ENCODE measurements at regions not wholly inside any gene's neighbourhood (a gene's known extent, or its start where the extent isn't known, plus 50 kb on each side); places are given as distances from the start of the nearest gene placed in this dataset.

DNA sequence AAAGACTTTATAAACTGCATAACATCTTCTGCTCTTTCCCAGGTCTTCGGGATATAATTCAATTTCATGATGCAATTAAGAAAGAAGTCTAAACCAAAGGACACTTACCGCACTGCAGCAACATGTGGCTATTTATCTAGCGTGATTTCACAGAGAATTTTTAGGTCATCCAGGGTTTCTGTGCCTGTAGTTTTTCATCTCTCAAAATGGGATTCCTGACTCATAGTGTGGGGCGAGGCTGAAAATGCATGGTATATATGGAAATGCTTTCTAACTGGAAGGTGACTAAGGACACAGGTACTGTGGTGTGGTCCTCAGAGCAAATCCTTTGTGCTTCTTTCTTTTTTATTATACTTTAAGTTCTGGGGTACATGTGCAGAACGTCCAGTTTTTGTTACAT is 557.7 kb upstream of the KLF4 start:
- peaks cover 15% of the 10 kb centered on the region for H3K9me3 Mint-ChIP-seq
- no peak for DNase-seq
- TF ChIP-seq, protein P1, sequence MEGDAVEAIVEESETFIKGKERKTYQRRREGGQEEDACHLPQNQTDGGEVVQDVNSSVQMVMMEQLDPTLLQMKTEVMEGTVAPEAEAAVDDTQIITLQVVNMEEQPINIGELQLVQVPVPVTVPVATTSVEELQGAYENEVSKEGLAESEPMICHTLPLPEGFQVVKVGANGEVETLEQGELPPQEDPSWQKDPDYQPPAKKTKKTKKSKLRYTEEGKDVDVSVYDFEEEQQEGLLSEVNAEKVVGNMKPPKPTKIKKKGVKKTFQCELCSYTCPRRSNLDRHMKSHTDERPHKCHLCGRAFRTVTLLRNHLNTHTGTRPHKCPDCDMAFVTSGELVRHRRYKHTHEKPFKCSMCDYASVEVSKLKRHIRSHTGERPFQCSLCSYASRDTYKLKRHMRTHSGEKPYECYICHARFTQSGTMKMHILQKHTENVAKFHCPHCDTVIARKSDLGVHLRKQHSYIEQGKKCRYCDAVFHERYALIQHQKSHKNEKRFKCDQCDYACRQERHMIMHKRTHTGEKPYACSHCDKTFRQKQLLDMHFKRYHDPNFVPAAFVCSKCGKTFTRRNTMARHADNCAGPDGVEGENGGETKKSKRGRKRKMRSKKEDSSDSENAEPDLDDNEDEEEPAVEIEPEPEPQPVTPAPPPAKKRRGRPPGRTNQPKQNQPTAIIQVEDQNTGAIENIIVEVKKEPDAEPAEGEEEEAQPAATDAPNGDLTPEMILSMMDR (IDR thresholded peaks at IDR 0.05) = no peak
- H3K27me3 Mint-ChIP-seq (ENCODE audit: low read depth, poor library complexity) = peaks cover 3% of the 10 kb centered on the region
- peaks cover 22% of the 10 kb centered on the region for H3K4me1 Mint-ChIP-seq
- peaks cover 4% of the 10 kb centered on the region for H3K36me3 Mint-ChIP-seq (ENCODE audit: low read depth)
- H3K4me3 Mint-ChIP-seq = no peak overlapping the region
- no peak overlapping the region for H3K27ac Mint-ChIP-seq

DNA sequence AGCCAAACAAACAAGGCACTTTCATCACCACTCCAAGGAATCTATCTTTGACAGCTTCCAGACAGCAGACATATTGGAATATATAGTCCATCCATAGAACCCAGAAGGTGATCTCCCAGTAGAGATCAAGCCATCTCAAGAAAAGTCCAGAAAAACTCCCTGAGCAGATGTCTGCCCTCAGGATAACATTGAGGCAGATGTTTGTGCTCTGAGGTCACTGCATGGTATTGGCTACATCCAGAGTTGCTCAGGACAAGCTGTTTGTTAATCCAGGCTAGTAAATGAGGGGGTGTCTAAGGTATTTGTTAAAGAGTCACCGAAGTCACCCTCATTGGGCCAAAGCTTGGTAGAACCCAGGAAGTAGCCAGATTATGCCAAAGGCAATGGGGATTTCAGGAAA is 556.3 kb upstream of the KLF4 start:
- Mint-ChIP-seq H3K27ac (no peak overlapping the region), H3K4me3 (no peak overlapping the region), H3K9me3 (peaks cover 15% of the 10 kb centered on the region), H3K4me1 (peaks cover 10% of the 10 kb centered on the region), H3K27me3 (ENCODE audit: low read depth, poor library complexity) (no peaks in the 10 kb centered on the region), H3K36me3 (ENCODE audit: low read depth) (peaks cover 4% of the 10 kb centered on the region)
- TF ChIP-seq, protein P1 (IDR thresholded peaks at IDR 0.05) = no peak
- no peak for DNase-seq

DNA sequence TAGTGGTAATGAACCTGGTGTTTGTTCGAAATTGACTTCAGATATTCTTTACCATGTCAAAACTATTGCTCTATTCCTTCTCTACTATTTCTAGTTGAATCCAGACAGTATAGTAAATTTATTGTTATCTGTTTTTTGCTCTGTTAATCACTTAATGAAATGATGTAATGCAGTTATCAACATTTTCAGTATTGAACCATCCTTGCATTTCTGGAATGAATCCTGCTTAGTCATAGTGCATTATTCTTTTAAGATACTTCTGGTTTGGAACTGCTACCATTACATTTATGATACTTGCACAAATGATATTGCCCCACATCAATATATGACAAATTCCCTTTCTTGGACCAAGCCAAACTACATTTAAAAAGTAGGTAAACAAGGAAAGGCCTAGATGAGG is 554.0 kb upstream of the KLF4 start:
- Mint-ChIP-seq H3K4me3 (no peak overlapping the region), H3K9me3 (peaks cover 15% of the 10 kb centered on the region), H3K4me1 (no peaks in the 10 kb centered on the region), H3K36me3 (ENCODE audit: low read depth) (peaks cover 4% of the 10 kb centered on the region), H3K27ac (no peak overlapping the region), H3K27me3 (ENCODE audit: low read depth, poor library complexity) (no peaks in the 10 kb centered on the region)
- TF ChIP-seq, protein P1 (IDR thresholded peaks at IDR 0.05) = no peak
- no peak for DNase-seq

DNA sequence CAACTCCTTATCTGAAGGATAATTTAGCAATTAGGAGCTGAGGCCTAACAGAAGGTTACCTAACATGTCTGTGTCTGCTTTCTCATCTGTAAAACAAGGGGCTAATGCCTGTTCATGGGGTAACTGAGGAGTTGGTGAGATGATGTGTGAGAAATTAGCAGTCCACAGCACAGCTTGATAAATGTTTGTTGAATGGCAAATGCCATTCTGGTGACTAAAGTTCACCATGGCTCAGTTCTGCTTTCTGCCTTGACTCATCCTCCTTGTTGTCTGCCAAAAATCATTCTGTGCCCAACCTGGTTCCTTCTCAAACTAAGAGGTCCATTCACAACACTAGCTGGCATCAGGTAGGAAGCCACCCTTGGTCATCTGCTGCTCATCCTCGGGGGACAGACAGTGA is 552.0 kb upstream of the KLF4 start:
- peaks cover 3% of the 10 kb centered on the region for H3K27me3 Mint-ChIP-seq (ENCODE audit: low read depth, poor library complexity)
- TF ChIP-seq, protein P1 (IDR thresholded peaks at IDR 0.05) = no peak
- H3K4me1 Mint-ChIP-seq = no peaks in the 10 kb centered on the region
- peaks cover 15% of the 10 kb centered on the region for H3K9me3 Mint-ChIP-seq
- peaks cover 4% of the 10 kb centered on the region for H3K36me3 Mint-ChIP-seq (ENCODE audit: low read depth)
- H3K27ac Mint-ChIP-seq = peak overlapping the region; percentile 15
- no peak for DNase-seq
- H3K4me3 Mint-ChIP-seq = no peak overlapping the region

DNA sequence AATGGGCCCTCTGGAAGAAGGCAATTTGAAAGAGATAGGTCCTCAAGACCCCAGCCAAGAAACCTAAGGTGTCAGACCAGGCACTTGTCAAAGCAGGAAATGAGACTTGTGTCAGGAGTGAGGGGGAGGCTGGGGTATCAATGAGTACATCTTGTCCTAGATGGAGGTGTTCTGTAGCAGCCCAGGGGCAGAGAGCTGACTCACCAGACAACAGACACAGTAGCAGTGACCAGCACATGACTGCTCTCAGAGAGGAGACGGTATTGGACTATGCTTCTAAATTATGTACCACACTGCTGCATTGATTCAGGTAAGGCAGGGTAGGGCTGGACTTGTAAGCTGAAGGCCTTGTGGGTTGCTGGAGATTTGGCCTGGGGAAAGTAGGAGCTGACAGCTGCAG is 551.2 kb upstream of the KLF4 start:
- peaks cover 4% of the 10 kb centered on the region for H3K36me3 Mint-ChIP-seq (ENCODE audit: low read depth)
- no peak for DNase-seq
- H3K9me3 Mint-ChIP-seq = peaks cover 15% of the 10 kb centered on the region
- H3K27me3 Mint-ChIP-seq (ENCODE audit: low read depth, poor library complexity) = peaks cover 5% of the 10 kb centered on the region
- no peak overlapping the region for H3K27ac Mint-ChIP-seq
- H3K4me1 Mint-ChIP-seq = no peaks in the 10 kb centered on the region
- H3K4me3 Mint-ChIP-seq = no peak overlapping the region
- TF ChIP-seq, protein P1 (IDR thresholded peaks at IDR 0.05) = no peak

DNA sequence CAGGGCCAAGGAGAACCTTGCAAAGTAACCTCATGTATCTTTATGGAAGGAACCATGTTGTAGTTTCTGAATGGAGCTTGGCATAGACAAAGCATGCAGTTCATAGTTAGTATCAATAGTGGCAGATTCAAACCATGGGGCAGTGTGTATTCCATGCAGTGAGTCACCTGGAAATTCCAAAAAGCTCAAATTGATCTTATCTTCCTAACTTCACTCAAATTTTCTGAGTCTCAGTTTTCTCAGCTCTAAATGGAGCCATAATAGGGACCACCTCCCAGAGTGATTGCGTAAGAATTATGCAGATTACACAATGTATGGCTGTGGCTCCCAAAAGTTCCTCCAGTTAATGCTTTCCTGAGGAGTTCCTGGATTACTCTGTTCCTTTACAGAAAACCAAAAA is 549.9 kb upstream of the KLF4 start:
- H3K4me3 Mint-ChIP-seq = no peak overlapping the region
- H3K27ac Mint-ChIP-seq = no peak overlapping the region
- H3K36me3 Mint-ChIP-seq (ENCODE audit: low read depth) = peaks cover 4% of the 10 kb centered on the region
- peaks cover 15% of the 10 kb centered on the region for H3K9me3 Mint-ChIP-seq
- peaks cover 3% of the 10 kb centered on the region for H3K4me1 Mint-ChIP-seq
- H3K27me3 Mint-ChIP-seq (ENCODE audit: low read depth, poor library complexity) = peaks cover 9% of the 10 kb centered on the region
- TF ChIP-seq, protein P1 (IDR thresholded peaks at IDR 0.05) = no peak
- DNase-seq = no peak

Measured in nephron progenitor cell (in vitro differentiated cells).